Endothelial cell of umbilical vein (primary cell): ENCODE measurements at regions not wholly inside any gene's neighbourhood (a gene's known extent, or its start where the extent isn't known, plus 50 kb on each side); places are given as distances from the start of the nearest gene placed in this dataset.

Experiments used
- CTCF ChIP-seq, 2 donors: IDR thresholded peaks; 1 replicate in 1 of 2; 2 replicates in 1 of 2; pipeline ENCODE4 v1.5.1; 2011; ENCODE audit warnings: low read length in 2 of 2, mild to moderate bottlenecking in 2 of 2, moderate library complexity in 2 of 2, control low read depth in 1 of 2, inconsistent platforms in 1 of 2, low read depth in 1 of 2; ENCODE audit not compliant: insufficient read depth in 1 of 2; ENCODE audit errors: extremely low read depth in 1 of 2
- EZH2 ChIP-seq: IDR thresholded peaks from 2 replicates; pipeline ENCODE4 v1.6.1; 2012; ENCODE audit warnings: borderline replicate concordance, low read depth, mild to moderate bottlenecking, moderate library complexity, low read length, inconsistent platforms; ENCODE audit not compliant: severe bottlenecking
- POLR2A ChIP-seq: IDR thresholded peaks from 2 replicates; pipeline ENCODE4 v1.6.1; 2012; ENCODE audit warnings: low read depth, mild to moderate bottlenecking, control low read depth, low read length

DNA sequence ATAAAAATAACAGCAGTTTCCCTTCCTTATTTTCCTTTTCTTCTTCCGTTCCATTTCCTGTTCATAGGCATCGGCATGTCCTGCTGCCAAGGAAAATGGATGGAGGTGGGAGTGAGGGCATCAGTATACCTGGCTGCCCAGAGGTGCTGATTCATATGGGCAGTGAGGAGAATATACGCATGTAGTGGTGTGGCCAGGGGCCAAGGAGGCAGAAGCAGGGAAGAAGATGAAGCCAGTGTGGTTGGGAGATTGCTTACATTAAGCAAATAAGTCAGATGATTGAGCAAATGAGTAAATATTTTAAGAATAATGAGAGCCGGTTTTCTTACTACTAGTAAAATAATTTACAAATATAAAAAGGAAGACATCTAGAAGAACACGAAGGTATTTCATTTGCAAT is 344.9 kb upstream of the PAPPA start:
- TF ChIP-seq EZH2 (no peak), POLR2A (no peak), CTCF (IDR thresholded peaks at IDR 0.05; ENCODE audit: extremely low read depth in 1 of 2, insufficient read depth in 1 of 2, low read depth in 1 of 2, low read length in 2 of 2) (no peak)
